ENCODE measurements at regions not wholly inside any gene's neighbourhood (a gene's known extent, or its start where the extent isn't known, plus 50 kb on each side); places are given as distances from the start of the nearest gene placed in this dataset.

DNA sequence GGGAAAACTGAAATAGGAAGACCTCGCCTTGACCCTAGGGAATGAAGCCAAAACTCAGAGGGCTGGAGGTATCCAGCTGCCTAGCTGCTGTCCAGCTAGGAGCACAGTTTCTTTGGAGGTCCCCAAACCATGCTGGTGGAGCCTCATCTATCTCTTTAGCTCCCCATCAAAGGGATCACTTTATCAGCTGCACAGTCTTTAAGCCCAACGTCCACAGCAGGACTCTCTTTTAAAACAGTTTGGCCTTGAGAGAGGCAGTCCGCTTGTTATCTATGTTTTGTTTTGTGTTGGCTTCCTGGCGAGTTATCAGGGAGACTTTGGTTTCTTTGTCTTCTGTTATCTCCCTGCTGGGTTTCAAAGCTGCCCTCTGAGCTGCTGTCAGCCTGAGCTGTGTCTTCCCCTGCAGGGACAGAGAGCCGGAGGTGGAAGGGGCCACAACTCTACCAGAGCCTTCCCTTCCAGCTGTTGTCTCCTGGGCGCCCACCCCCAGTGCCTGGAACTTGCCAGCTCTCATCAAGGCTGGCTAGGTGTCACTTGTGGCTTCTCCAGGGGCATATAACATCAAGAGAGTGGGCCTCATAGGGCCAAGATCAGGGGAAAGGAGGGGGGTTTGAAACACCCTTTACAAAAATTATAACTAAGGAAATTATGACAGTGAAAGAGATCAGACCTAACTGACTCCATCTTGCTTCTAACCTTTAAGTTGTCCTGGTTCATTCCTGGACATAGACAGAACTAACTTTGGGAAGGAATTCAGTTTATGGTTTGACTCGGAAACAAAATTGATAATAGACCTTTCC is 61.4 kb upstream of the C15orf39 start:
- no peak for DNase-seq
- Mint-ChIP-seq H3K9me3 (peaks cover 0 to 7% of the 10 kb centered on the region in 2 donors), H3K4me1 (ENCODE audit: low read depth in 2 of 2) (no peaks in the 10 kb centered on the region), H3K4me3 (no peak overlapping the region), H3K27me3 (no peaks in the 10 kb centered on the region), H3K36me3 (ENCODE audit: insufficient read depth) (no peaks in the 10 kb centered on the region), H3K27ac (no peak overlapping the region)
- ATAC-seq (replicated peaks): no peak

DNA sequence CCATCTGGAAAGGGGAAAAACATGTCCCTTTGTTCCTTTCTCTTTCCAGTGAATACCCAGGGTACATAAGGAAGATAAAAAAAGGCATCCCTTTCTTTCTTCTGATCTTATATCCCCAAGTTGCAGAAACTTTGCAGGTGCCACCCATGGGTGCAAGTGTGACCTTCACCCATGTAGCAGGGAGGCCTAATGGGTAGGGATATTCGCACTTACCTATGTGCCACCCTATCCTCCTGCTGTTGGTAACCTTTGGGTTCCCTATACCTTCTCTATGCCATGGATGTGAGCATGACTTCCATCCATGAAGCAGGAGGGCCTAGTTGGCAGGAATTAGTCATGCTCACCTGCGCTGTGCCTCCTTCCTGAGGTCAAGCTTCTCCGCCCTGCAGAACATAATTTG is 59.2 kb upstream of the C15orf39 start:
- no peak overlapping the region for H3K4me3 Mint-ChIP-seq
- no peak for ATAC-seq (replicated peaks)

DNA sequence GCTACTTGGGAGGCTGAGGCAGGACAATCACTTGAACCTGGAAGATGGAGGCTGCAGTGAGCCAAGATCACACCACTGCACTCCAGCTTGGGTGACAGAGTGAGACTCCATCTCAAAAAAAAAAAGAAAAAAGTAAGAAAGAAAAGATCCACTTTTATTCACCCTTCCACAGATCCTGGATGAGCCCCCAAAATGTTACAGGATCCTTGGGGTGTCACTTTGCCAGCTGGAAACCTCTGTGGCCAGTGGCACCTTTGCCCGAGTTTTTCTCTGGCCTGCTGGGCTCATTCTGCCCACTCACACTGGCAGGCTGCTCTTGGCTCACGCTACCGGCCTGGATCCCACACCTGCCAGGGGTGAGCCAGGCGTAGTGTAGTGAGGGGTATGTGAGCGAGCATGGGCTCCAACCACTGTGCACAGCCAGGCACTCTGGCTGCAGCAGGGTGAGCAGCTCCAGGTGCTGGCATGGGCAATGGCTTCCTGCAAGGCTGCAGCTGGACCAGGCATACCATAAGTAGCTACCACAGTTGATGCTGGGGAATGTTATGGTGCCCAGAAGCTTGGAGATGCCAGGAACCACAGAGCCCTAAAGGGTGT is 57.8 kb upstream of the C15orf39 start:
- ATAC-seq (replicated peaks): no peak
- no peaks in the 10 kb centered on the region for H3K27me3 Mint-ChIP-seq
- no peaks in the 10 kb centered on the region for H3K4me1 Mint-ChIP-seq (ENCODE audit: low read depth in 2 of 2)
- H3K27ac Mint-ChIP-seq: no peak overlapping the region
- peaks cover 0 to 7% of the 10 kb centered on the region in 2 donors for H3K9me3 Mint-ChIP-seq
- H3K4me3 Mint-ChIP-seq: no peak overlapping the region
- H3K36me3 Mint-ChIP-seq (ENCODE audit: insufficient read depth): no peaks in the 10 kb centered on the region
- DNase-seq: no peak

More for the DNA sequence above, 59.2 kb upstream of the C15orf39 start:
- H3K9me3 Mint-ChIP-seq: peaks cover 0 to 7% of the 10 kb centered on the region in 2 donors
- H3K27me3 Mint-ChIP-seq: no peaks in the 10 kb centered on the region
- H3K4me1 Mint-ChIP-seq (ENCODE audit: low read depth in 2 of 2): no peaks in the 10 kb centered on the region
- no peak for DNase-seq
- H3K36me3 Mint-ChIP-seq (ENCODE audit: insufficient read depth): no peaks in the 10 kb centered on the region
- no peak overlapping the region for H3K27ac Mint-ChIP-seq

DNA sequence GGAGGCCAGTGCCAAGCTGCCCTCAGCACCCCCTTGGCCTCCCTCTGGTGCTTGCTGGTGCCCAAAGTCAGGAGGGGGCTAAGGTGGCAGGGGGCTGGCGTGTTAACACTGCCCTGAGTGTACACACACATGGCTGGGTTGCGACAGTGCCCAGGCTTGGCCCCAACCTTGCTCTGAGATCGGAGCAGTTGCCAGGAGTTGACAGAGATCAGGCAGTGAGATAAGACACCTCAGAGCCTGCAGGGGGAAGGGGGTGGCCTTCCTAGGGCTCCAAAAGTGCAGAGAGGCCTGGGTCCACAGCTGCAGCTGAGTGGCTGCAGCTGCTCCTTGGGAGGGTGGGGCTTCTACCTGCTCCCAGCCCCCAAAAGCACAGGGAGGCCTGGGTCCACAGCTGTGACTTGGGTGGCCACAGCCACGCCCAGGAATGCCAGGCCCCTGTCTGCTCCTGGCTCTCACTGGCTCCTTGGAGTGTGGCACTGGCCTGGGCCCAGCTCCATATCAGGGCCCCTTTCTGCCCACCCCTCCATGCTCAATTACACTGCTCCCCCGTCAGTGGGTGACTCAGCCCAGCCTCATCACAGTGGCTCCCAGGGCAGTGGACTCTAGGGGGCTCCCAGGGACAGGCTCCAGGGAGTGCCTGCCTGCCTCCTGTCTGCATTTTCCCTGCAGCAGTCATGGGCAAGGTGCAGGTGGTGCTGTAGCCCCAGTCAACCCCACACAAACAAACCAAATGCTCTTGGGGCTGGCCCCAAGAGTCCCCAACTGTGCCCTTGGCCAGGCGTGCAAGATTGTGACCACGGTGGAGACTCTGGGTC is 56.4 kb upstream of the C15orf39 start:
- H3K27ac Mint-ChIP-seq: no peak overlapping the region
- peaks cover 0 to 2% of the 10 kb centered on the region in 2 donors for H3K4me1 Mint-ChIP-seq (ENCODE audit: low read depth in 2 of 2)
- H3K27me3 Mint-ChIP-seq: no peaks in the 10 kb centered on the region
- no peaks in the 10 kb centered on the region for H3K36me3 Mint-ChIP-seq (ENCODE audit: insufficient read depth)
- DNase-seq: no peak
- no peak overlapping the region for H3K4me3 Mint-ChIP-seq
- peaks cover 0 to 7% of the 10 kb centered on the region in 2 donors for H3K9me3 Mint-ChIP-seq
- no peak for ATAC-seq (replicated peaks)

DNA sequence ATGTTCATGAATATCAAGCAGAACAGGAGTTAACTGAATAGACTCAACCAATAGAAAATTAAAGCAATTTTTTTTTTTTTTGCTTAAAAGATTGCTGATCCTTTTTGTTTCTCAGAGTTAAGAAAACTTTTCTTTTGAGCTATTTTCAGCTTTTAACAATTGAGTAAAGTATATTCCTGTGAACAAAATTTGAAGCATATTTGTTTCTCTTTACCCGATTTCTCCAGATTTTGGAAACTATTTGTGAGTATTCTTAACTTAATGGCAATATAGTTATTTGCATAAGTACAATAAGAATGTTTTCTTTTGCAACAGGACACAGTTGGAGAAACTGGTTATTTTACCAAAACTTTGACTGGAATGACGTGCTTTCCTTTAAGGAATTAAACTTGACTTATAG is 53.4 kb upstream of the C15orf39 start:
- ATAC-seq (replicated peaks): no peak
- Mint-ChIP-seq H3K36me3 (ENCODE audit: insufficient read depth) (no peaks in the 10 kb centered on the region), H3K27ac (no peak overlapping the region), H3K27me3 (no peaks in the 10 kb centered on the region), H3K9me3 (no peaks in the 10 kb centered on the region), H3K4me1 (ENCODE audit: low read depth in 2 of 2) (peaks cover 4 to 9% of the 10 kb centered on the region in 2 donors), H3K4me3 (no peak overlapping the region)
- DNase-seq: no peak

DNA sequence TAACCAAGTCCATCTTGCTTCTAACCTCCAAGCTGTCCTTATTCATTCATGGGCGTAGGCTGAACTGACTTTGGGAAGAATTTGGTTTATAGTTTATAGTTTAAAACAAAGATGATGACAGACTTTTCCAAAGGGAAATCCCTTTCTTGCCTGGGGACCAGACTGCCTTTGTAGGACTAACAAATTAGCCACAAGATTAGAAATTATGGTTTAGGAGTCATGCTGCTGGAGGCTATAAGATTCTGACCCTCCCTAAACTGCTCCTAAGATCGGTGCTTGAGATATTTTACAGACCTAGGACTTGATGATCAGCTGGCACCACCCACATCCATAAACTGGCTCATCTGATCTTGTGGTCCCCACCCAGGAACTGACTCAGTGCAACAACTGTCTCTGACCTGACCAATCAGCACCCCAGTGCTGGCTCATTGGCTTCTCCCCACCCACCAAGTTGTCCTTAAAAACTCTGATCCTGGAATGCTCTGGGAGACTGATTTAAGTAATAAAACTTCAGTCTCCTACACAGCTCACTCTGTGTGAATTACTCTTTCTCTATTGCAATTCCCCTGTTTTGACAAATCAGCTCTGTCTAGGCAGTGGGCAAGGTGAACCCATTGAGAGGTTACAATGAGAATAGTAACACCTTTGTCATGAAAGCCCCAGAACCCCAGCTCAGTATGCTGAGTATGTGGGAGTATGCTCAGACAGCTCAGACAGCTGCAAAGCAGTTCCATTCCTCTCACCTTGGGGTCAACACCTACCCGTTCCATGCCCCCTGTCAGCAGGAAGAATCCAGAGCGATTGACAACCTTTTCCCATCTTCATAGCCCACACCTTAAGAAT is 51.6 kb upstream of the C15orf39 start:
- Mint-ChIP-seq H3K36me3 (ENCODE audit: insufficient read depth) (no peaks in the 10 kb centered on the region), H3K27ac (peak overlapping the region; percentile 9 to 76), H3K4me1 (ENCODE audit: low read depth in 2 of 2) (peaks cover 4 to 13% of the 10 kb centered on the region in 2 donors), H3K4me3 (no peak overlapping the region), H3K9me3 (no peaks in the 10 kb centered on the region), H3K27me3 (no peaks in the 10 kb centered on the region)
- DNase-seq: no peak
- no peak for ATAC-seq (replicated peaks)

DNA sequence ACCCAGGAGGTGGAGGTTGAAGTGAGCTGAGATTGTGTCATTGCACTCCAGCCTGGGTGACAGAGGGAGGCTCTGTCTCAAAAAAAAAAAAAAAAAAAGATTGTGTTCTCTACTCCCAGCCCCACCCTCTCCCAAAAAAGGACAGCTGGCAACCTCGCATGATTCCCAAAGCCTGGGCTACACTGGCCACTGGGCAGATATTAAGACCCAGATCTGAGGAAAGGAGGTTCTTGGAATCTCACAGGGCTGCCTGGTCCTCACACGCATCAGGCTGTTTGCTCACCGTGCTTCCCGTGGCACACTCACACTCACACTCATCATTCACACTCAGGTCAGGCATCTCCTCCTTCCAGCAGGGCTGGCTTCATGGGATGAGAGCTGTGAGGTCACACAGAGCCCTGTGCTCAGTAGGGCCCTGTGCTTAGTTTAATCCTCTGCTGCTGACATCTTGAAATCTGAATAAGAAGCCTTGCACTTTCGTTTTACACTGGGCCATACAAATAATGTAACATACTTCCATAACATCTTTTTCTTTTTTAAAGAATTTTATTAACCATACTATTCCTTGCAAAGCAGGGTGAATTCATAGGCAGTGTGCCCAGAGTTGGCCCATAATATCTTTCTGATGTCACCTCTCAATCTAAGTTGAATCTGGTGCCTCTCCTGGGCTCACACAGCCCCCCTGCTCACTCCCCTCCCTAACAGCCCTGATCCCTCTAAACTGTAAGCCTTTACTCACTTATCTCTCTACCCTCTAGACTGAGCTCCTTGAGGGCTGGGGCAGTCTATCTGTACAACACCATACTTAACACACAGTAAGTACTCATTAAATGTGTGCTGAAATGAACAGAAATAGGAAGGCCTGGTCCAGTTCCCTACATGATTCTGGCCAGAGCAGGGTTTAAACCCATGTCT is 50.2 kb upstream of the C15orf39 start:
- Mint-ChIP-seq H3K9me3 (no peaks in the 10 kb centered on the region), H3K4me1 (ENCODE audit: low read depth in 2 of 2) (peaks cover 4 to 13% of the 10 kb centered on the region in 2 donors), H3K4me3 (peak overlapping the region in 1 of 2 donors; percentile 24), H3K27me3 (no peaks in the 10 kb centered on the region), H3K27ac (peak overlapping the region; percentile 55 to 76), H3K36me3 (ENCODE audit: insufficient read depth) (no peaks in the 10 kb centered on the region)
- DNase-seq (no peak), ATAC-seq (replicated peaks) (no peak)

Measured in effector memory CD8-positive, alpha-beta T cell (primary cell).